ENCODE measurements at regions not wholly inside any gene's neighbourhood (a gene's known extent, or its start where the extent isn't known, plus 50 kb on each side); places are given as distances from the start of the nearest gene placed in this dataset.

DNA sequence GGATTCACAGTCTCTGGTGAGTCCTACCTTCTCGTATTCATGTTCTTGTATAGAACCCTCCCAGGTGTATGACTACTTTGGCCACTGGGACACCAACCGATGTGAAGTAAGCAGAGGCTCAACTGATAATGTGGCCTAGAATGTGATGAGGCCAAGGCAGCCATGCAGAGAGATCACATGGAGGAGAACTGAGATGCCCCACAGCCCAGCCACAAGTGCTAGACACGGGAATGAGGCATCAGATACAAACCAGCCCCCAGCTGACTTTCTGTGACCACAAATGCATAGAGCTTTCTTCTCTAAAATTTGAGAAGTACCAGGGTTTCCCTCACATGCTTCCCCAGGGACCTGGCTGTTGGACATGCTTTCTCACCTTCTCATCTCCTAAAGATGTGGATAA, 375.7 kb downstream of the CCSER2 start:
- no peak for TF ChIP-seq POLR2AphosphoS5 (IDR thresholded peaks at IDR 0.05; ENCODE audit: low read depth, low read length)
- TF ChIP-seq TAF1 (IDR thresholded peaks at IDR 0.05; ENCODE audit: borderline replicate concordance, low read depth, low read length) = no peak

Measured in GM12892 (cell line).